Fibroblast of lung (primary cell): ENCODE measurements at regions not wholly inside any gene's neighbourhood (a gene's known extent, or its start where the extent isn't known, plus 50 kb on each side); places are given as distances from the start of the nearest gene placed in this dataset.

ENCODE experiments used
- DNase-seq, 2 donors: peaks; one replicate each; pipeline versions ENCODE4 v3.0.0 to v3.0.0-alpha.2; 2010; ENCODE audit warnings: low read depth in 2 of 2
- H2AFZ ChIP-seq: 2 replicates; pipeline ENCODE4 v1.5.1; 2012; ENCODE audit warnings: low read length, control low read depth, inconsistent platforms
- H3K27ac ChIP-seq: 2 replicates; pipeline ENCODE4 v1.5.1; 2011; ENCODE audit warnings: low read length, control low read depth; ENCODE audit not compliant: insufficient read depth
- H3K27me3 ChIP-seq: 2 replicates; pipeline ENCODE4 v1.5.1; 2011; ENCODE audit warnings: mild to moderate bottlenecking, low read length; ENCODE audit not compliant: control insufficient read depth, insufficient read depth
- H3K36me3 ChIP-seq: 2 replicates; pipeline ENCODE4 v1.5.1; 2011; ENCODE audit warnings: low read length; ENCODE audit not compliant: control insufficient read depth, insufficient read depth
- H3K4me1 ChIP-seq: 2 replicates; pipeline ENCODE4 v1.5.1; 2011; ENCODE audit warnings: low read length; ENCODE audit not compliant: control insufficient read depth, insufficient read depth; ENCODE audit errors: extremely low read depth
- H3K4me2 ChIP-seq: 2 replicates; pipeline ENCODE4 v1.5.1; 2011; ENCODE audit warnings: low read length, control low read depth; ENCODE audit not compliant: insufficient read depth; ENCODE audit errors: extremely low read depth
- H3K4me3 ChIP-seq, 4 experiments: fragments of 200-600 bp in 1 of 4; sonication (generic) in 1 of 4; replicated peaks in 1 of 4; 2 replicates each; pipeline ENCODE4 v1.5.1; 2011 to 2016; ENCODE audit warnings: low read length in 4 of 4, low read depth in 3 of 4, mild to moderate bottlenecking in 3 of 4, control low read depth in 2 of 4, inconsistent platforms in 1 of 4, mixed read lengths in 1 of 4; ENCODE audit not compliant: insufficient read depth in 1 of 4; ENCODE audit errors: control extremely low read depth in 1 of 4
- H3K79me2 ChIP-seq: 2 replicates; pipeline ENCODE4 v1.5.1; 2012; ENCODE audit warnings: mild to moderate bottlenecking, low read length, inconsistent platforms; ENCODE audit not compliant: control insufficient read depth, insufficient read depth
- H3K9ac ChIP-seq: 2 replicates; pipeline ENCODE4 v1.5.1; 2011; ENCODE audit warnings: mild to moderate bottlenecking, low read length, control low read depth; ENCODE audit not compliant: insufficient read depth
- H3K9me3 ChIP-seq: 2 replicates; pipeline ENCODE4 v1.5.1; 2012; ENCODE audit warnings: low read depth, low read length; ENCODE audit not compliant: control insufficient read depth, insufficient read depth
- H4K20me1 ChIP-seq: 2 replicates; pipeline ENCODE4 v1.5.1; 2011; ENCODE audit warnings: low read length; ENCODE audit not compliant: control insufficient read depth, insufficient read depth; ENCODE audit errors: extremely low read depth
- EZH2 ChIP-seq: IDR thresholded peaks from 2 replicates; pipeline ENCODE4 v1.5.1; 2012; ENCODE audit warnings: low read length, control low read depth, mild to moderate bottlenecking; ENCODE audit errors: missing control alignments
- TF ChIP-seq, protein P1 (sequence below), 2 donors: IDR thresholded peaks in 1 of 2; conservative IDR thresholded peaks in 1 of 2; 1 replicate in 1 of 2; 2 replicates in 1 of 2; pipeline ENCODE4 v1.5.1; 2011 to 2012; ENCODE audit warnings: low read length in 2 of 2, control low read depth in 1 of 2, inconsistent platforms in 1 of 2, low read depth in 1 of 2, mild to moderate bottlenecking in 1 of 2

DNA sequence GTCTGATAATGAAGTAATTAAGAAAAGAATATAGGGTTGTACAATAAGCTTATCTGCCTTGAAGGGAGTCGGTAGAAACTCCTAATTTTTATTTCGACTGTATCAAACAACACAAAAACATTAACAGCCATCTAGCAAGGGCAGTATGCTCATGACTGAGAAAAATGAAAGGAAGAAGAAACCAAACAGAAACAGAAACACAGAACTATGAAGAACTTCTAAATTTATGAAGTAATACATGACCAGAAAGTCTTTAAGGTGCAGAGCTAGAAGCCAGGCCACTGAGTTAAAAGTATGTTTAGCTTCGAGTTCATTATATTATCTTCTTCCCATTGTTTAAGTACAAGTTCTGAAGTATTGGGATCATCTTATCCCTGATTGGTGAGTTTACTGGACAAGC lies 367.3 kb upstream of the C9orf72 start:
- H3K9ac ChIP-seq = no peak overlapping the region
- no peak overlapping the region for H3K27ac ChIP-seq
- H3K36me3 ChIP-seq = no peaks in the 10 kb centered on the region
- H3K4me3 ChIP-seq = no peak overlapping the region
- H3K27me3 ChIP-seq = no peaks in the 10 kb centered on the region
- H3K4me2 ChIP-seq = no peak overlapping the region
- H4K20me1 ChIP-seq = no peaks in the 10 kb centered on the region
- H2AFZ ChIP-seq = no peak overlapping the region
- no peaks in the 10 kb centered on the region for H3K4me1 ChIP-seq
- no peaks in the 10 kb centered on the region for H3K9me3 ChIP-seq
- TF ChIP-seq, protein P1, sequence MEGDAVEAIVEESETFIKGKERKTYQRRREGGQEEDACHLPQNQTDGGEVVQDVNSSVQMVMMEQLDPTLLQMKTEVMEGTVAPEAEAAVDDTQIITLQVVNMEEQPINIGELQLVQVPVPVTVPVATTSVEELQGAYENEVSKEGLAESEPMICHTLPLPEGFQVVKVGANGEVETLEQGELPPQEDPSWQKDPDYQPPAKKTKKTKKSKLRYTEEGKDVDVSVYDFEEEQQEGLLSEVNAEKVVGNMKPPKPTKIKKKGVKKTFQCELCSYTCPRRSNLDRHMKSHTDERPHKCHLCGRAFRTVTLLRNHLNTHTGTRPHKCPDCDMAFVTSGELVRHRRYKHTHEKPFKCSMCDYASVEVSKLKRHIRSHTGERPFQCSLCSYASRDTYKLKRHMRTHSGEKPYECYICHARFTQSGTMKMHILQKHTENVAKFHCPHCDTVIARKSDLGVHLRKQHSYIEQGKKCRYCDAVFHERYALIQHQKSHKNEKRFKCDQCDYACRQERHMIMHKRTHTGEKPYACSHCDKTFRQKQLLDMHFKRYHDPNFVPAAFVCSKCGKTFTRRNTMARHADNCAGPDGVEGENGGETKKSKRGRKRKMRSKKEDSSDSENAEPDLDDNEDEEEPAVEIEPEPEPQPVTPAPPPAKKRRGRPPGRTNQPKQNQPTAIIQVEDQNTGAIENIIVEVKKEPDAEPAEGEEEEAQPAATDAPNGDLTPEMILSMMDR (conservative IDR thresholded peaks at IDR 0.05 in 1 of 2, IDR thresholded peaks at IDR 0.05 in 1 of 2; ENCODE audit: low read depth in 1 of 2, low read length in 2 of 2) = no peak
- TF ChIP-seq EZH2 = no peak
- no peaks in the 10 kb centered on the region for H3K79me2 ChIP-seq
- DNase-seq = no peak

DNA sequence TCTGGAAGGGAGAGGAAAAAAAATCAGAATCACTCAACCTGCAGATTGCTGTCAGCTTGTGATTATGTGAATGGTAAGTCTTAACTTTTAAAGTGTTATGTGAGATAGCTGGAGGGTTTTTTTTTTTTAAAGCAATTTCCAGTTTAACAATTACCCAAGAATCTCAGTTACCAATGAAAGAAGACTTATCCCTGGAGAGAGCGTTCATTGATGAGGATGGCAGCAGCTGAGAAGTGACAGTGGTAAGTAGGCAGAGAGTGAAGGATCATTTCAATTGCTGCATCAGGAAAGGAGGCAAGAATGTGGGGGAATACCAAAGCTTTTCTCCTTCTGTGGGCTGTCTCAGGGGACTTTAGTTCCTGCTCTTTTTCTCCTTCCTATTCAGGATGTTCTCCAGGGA lies 370.2 kb upstream of the C9orf72 start:
- no peak overlapping the region for H3K27ac ChIP-seq
- H4K20me1 ChIP-seq = no peaks in the 10 kb centered on the region
- no peaks in the 10 kb centered on the region for H3K79me2 ChIP-seq
- no peaks in the 10 kb centered on the region for H3K27me3 ChIP-seq
- H3K4me1 ChIP-seq = no peaks in the 10 kb centered on the region
- no peaks in the 10 kb centered on the region for H3K36me3 ChIP-seq
- DNase-seq = no peak
- no peak for TF ChIP-seq EZH2
- TF ChIP-seq, protein P1 (conservative IDR thresholded peaks at IDR 0.05 in 1 of 2, IDR thresholded peaks at IDR 0.05 in 1 of 2; ENCODE audit: low read depth in 1 of 2, low read length in 2 of 2) = no peak
- no peaks in the 10 kb centered on the region for H3K9me3 ChIP-seq
- H3K4me2 ChIP-seq = no peak overlapping the region
- no peak overlapping the region for H2AFZ ChIP-seq
- H3K4me3 ChIP-seq = no peak overlapping the region
- H3K9ac ChIP-seq = no peak overlapping the region

DNA sequence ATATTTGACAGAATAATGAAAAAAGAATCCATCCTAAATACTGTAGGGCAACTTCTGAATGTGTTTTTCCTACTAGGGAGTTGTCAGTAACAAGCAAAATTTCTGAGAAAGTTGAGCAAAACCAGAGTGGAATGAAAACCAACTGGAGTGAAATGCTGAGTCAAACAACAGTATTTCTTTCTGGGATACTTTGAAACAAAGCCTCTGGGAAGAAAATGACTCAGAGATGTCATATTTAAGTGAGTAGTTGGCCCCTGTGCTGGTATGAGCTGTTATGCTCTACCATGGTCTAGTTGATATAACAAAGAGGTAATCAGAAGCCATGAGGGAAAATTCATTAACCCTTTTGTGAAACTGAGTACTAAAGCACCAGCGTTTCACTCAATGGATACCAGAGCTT lies 372.1 kb upstream of the C9orf72 start:
- no peaks in the 10 kb centered on the region for H3K79me2 ChIP-seq
- no peak overlapping the region for H3K27ac ChIP-seq
- no peak overlapping the region for H3K4me3 ChIP-seq
- H3K27me3 ChIP-seq = no peaks in the 10 kb centered on the region
- no peaks in the 10 kb centered on the region for H3K4me1 ChIP-seq
- H3K36me3 ChIP-seq = no peaks in the 10 kb centered on the region
- H3K9me3 ChIP-seq = no peaks in the 10 kb centered on the region
- DNase-seq = peak in 1 of 2 donors; percentile 41
- H3K4me2 ChIP-seq = no peak overlapping the region
- H4K20me1 ChIP-seq = no peaks in the 10 kb centered on the region
- no peak overlapping the region for H2AFZ ChIP-seq
- TF ChIP-seq EZH2 = no peak
- TF ChIP-seq, protein P1 (conservative IDR thresholded peaks at IDR 0.05 in 1 of 2, IDR thresholded peaks at IDR 0.05 in 1 of 2; ENCODE audit: low read depth in 1 of 2, low read length in 2 of 2) = no peak
- no peak overlapping the region for H3K9ac ChIP-seq
